ENCODE measurements at regions not wholly inside any gene's neighbourhood (a gene's known extent, or its start where the extent isn't known, plus 50 kb on each side); places are given as distances from the start of the nearest gene placed in this dataset.

DNA sequence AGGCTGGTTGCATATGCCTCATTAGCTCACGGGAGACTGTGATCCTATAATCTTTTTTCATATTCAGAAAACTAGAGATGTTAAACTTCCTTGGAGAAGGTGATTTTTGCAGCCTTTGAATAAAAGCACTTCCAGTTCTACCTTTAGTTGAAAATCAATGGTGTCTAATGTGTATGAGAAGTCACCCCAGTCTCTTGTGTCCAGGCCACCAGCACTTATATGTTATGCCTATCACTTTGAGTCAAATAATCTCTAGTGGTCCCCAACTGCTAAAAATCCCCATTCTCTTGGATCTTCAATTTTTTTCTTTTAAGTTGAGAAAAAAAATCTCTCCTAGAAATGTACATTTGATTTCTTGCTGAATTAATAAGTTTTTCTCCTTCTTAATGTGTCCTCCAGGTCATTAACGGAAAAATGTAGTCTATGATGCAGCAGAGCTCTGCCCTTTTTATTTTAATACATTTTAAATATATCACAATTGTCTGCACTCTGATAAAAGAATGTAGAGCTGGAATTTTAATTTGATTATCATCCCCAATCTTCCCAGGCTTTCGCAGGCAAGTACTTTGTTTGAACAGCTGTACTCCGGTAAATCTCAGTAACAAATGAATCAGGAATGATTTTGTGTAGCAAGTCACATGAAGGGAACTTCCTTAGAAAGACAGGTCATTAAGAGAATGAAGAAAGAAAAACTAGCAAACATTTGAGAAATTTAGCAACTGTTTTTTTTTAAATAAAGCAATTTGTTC lies 147.0 kb downstream of the SOX4 start:
- no peak overlapping the region for H3K4me3 ChIP-seq (ENCODE audit: low read depth, low read length)
- peak; percentile 68 for DNase-seq (ENCODE audit: low read depth)
- TF ChIP-seq, protein P1, sequence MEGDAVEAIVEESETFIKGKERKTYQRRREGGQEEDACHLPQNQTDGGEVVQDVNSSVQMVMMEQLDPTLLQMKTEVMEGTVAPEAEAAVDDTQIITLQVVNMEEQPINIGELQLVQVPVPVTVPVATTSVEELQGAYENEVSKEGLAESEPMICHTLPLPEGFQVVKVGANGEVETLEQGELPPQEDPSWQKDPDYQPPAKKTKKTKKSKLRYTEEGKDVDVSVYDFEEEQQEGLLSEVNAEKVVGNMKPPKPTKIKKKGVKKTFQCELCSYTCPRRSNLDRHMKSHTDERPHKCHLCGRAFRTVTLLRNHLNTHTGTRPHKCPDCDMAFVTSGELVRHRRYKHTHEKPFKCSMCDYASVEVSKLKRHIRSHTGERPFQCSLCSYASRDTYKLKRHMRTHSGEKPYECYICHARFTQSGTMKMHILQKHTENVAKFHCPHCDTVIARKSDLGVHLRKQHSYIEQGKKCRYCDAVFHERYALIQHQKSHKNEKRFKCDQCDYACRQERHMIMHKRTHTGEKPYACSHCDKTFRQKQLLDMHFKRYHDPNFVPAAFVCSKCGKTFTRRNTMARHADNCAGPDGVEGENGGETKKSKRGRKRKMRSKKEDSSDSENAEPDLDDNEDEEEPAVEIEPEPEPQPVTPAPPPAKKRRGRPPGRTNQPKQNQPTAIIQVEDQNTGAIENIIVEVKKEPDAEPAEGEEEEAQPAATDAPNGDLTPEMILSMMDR (IDR thresholded peaks at IDR 0.05; ENCODE audit: insufficient read depth, low read length) = no peak

DNA sequence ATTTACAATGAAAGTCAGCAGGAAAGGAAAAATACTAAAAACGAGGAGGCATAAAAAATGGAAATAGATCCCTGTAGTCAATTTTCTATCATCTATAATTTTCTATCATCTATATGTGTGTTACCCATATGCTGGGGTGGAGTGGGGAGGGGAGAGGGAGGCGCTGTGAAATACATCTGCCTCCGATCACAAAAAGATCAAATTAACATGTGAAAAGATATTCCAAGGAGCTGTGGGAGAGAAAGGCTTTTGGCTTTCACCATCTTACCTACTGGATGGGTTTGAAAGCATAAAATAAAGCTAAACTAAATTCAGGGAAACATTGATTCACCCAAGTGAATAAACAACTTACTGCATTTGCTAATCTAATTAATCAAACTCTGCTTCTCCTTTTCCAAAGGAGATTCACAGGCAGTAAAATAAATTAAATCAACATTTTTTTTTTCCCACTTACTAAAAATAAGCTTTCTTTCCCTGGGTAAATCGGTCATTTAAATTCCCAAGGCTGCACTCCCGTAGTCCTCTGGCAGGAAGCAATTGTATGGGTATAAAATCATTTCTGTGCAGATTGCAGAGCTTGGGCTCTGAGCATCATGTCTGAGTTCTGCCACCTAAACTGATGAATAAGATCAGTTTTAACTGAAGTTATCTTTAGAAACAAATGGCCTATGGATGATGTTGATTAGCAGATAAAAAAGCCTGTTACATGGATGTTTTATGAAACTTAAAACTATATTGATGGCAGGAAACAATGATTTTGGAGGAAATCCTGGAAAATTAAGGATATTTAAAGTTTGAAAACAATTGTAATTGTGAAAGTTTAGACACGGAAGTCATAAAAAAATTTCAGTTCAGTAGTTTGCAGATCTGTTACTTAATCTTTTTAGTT lies 147.9 kb downstream of the SOX4 start:
- TF ChIP-seq, protein P1 (IDR thresholded peaks at IDR 0.05; ENCODE audit: insufficient read depth, low read length) = no peak
- peak; percentile 17 for DNase-seq (ENCODE audit: low read depth)
- no peak overlapping the region for H3K4me3 ChIP-seq (ENCODE audit: low read depth, low read length)

DNA sequence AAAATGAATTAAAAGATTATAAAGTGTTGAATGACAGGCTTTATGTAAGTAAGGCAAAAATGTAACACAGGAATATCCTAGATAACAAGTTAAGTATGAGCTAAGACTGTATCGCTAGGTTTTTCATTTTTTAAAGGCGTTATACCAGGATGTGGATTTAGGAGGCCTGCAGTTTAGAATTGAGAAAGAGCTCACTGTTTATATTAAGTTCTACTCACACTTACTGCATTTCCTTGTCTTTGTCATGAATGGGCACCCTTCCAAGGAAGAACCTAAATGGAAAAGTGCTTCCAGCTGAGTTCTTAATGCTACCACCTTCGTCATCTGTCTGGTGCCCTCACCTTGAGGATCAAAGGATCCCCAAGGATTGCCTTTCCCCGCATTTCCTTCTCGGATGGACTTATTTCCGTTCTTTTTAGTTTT lies 148.7 kb downstream of the SOX4 start:
- DNase-seq (ENCODE audit: low read depth) = peak; percentile 66
- H3K4me3 ChIP-seq (ENCODE audit: low read depth, low read length) = no peak overlapping the region
- TF ChIP-seq, protein P1 (IDR thresholded peaks at IDR 0.05; ENCODE audit: insufficient read depth, low read length) = no peak

DNA sequence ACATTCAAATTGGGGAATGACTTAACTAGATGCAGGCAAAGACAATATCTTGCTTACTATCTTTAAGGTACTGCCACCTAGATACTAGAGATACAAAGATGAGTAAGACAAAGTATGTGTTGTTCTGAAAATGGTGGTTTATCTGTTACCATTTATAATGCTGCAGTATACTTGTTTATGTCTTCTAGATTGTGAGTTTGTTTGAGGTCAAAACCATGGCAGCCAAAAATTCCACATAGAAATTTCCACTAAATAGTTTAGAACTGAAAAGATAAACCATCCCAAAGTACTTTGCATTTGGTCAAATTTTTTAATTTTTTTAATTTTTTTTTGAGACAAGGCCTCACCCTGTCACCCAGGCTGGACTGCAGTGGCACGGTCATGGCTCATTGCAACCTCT lies 150.8 kb downstream of the SOX4 start:
- DNase-seq (ENCODE audit: low read depth) = no peak
- no peak overlapping the region for H3K4me3 ChIP-seq (ENCODE audit: low read depth, low read length)
- TF ChIP-seq, protein P1 (IDR thresholded peaks at IDR 0.05; ENCODE audit: insufficient read depth, low read length) = no peak

DNA sequence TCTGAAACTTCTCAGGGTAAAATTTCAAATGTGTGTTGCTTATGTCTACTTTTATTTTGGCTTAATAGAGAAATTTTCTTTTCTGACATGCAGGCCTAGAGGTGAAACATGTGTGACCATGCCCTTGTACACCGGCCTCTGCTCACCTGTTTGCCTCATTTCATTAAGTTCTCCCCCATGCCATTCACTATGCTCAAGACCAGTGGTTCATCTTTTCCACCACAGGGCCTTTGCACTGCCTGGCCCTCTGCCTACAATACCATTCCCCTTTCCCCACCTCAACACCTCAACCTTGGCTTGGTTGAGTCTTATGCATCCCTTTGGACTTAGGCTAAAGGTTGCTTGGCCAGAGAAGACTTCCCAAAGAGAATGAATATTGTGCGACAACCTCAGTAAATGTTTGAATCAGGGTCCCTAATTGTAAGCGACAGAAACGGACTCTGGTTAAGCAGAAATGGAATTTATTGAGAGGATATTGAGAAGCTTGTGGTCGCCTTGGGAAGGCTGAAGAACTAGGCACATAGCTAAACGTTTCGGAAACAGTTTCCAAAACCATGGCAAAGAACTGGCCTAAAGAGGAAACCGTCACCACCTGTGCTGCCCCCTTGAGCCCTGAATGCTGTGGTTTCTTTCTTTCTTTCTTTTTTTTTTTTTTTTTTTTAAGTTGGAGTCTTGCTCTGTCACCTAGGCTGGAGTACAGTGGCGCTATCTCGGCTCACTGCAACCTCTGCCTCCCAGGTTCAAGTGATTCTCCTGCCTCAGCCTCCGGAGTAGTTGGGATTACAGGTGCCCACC lies 152.2 kb downstream of the SOX4 start:
- H3K4me3 ChIP-seq (ENCODE audit: low read depth, low read length) = no peak overlapping the region
- DNase-seq (ENCODE audit: low read depth) = no peak
- TF ChIP-seq, protein P1 (IDR thresholded peaks at IDR 0.05; ENCODE audit: insufficient read depth, low read length) = no peak

DNA sequence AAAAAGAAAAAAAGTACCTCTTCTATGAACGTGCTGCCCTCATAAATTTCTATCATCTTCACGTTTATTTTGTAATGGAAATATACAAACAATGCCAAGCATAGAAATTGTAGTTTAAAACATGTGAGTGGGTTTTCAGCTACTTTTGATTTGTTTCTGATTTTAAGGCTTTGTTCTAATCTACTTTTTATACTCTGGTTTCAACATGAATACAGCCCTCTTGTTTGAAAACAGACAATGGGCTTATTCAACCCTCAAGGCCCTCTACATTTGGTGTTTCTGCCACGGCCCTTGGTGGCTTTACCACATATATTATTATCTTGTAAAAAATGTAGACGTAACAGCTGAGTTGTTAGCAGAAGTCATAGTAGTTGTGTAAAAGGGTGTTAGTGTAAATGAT lies 153.9 kb downstream of the SOX4 start:
- no peak overlapping the region for H3K4me3 ChIP-seq (ENCODE audit: low read depth, low read length)
- TF ChIP-seq, protein P1 (IDR thresholded peaks at IDR 0.05; ENCODE audit: insufficient read depth, low read length) = no peak
- DNase-seq (ENCODE audit: low read depth) = no peak
